ENCODE measurements at regions not wholly inside any gene's neighbourhood (a gene's known extent, or its start where the extent isn't known, plus 50 kb on each side); places are given as distances from the start of the nearest gene placed in this dataset.

- H3K27ac ChIP-seq, result no peak overlapping the region
- DNase-seq (ENCODE audit: low spot score), result no peak
- ChIA-PET CTCF (no interaction called here), POLR2A (ENCODE audit: low non-redundant PET) (no interaction called here)
- no peak for TF ChIP-seq CTCF (conservative IDR thresholded peaks at IDR 0.05; ENCODE audit: low read depth)
Observed at GRCh38 chr12:126430921-126431320, 1365.7 kb downstream of the AACS start.

DNA sequence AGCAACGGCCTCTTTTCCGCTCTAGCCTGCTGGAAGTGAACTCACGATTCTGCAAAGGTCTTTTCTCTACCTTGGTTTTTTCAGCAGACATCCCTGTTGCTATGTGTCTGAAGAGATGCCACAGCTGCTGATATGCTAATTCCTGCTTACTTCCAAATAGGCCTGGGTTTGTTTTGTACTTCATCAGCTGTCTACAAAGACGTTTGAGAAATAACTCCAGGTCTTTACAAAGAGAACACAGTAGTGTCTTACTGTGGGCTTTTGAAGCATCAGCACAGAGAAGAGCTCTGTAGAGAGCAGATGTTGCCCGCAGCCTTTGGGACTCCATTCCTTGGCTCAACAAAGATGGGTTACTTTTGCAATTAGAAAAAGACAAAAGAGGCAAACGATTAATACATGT is 1366.5 kb downstream of the AACS start:
- DNase-seq (ENCODE audit: low spot score), result no peak
- no peak for TF ChIP-seq CTCF (conservative IDR thresholded peaks at IDR 0.05; ENCODE audit: low read depth)
- H3K27ac ChIP-seq, result no peak overlapping the region
- POLR2A ChIA-PET (ENCODE audit: low non-redundant PET), result no interaction called here
- CTCF ChIA-PET, result no interaction called here

DNA sequence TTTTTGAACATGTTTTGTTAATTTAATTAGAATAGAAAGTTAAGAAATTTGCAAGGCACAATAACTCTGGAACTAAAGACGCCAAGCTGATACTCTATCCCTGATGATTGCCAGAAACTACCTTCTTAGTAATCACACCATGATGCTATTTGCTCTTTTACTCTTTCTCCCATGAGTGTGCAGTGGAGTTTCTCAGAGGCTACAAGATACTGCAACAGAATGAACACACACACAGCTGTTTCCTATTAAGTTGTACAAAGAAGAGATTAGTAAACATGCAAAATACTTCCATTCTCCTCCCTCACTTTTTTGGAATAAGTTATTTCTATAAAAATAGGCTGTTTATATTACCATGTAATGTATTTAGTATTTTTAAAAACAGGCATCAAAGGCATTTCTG is 1367.5 kb downstream of the AACS start:
- no peak for TF ChIP-seq CTCF (conservative IDR thresholded peaks at IDR 0.05; ENCODE audit: low read depth)
- H3K27ac ChIP-seq, result no peak overlapping the region
- ChIA-PET CTCF (interaction anchor here (0.5 to 0.6 kb wide), 2 partner anchors 19 to 321 kb away, joined by 3 read pairs; no protein-coding TSS in a partner anchor), POLR2A (ENCODE audit: low non-redundant PET) (no interaction called here)
- DNase-seq (ENCODE audit: low spot score), result no peak

- no peak for DNase-seq (ENCODE audit: low spot score)
- TF ChIP-seq CTCF (conservative IDR thresholded peaks at IDR 0.05; ENCODE audit: low read depth), result no peak
- CTCF ChIA-PET, result no interaction called here
- POLR2A ChIA-PET (ENCODE audit: low non-redundant PET), result no interaction called here
- no peak overlapping the region for H3K27ac ChIP-seq
Observed at GRCh38 chr12:126434412-126434985, 1369.3 kb downstream of the AACS start.

- H3K27ac ChIP-seq, result no peak overlapping the region
- no peak for TF ChIP-seq CTCF (conservative IDR thresholded peaks at IDR 0.05; ENCODE audit: low read depth)
- POLR2A ChIA-PET (ENCODE audit: low non-redundant PET), result no interaction called here
- CTCF ChIA-PET, result no interaction called here
- no peak for DNase-seq (ENCODE audit: low spot score)
Observed at GRCh38 chr12:126436041-126436440, 1370.8 kb downstream of the AACS start.

GRCh38 chr12:126437934-126438333 is 1372.7 kb downstream of the AACS start:
- H3K27ac ChIP-seq, result no peak overlapping the region
- TF ChIP-seq CTCF (conservative IDR thresholded peaks at IDR 0.05; ENCODE audit: low read depth), result no peak
- CTCF ChIA-PET, result no interaction called here
- DNase-seq (ENCODE audit: low spot score), result no peak
- POLR2A ChIA-PET (ENCODE audit: low non-redundant PET), result no interaction called here

GRCh38 chr12:126443977-126444376 is 1378.7 kb downstream of the AACS start:
- H3K27ac ChIP-seq, result no peak overlapping the region
- DNase-seq (ENCODE audit: low spot score), result no peak
- POLR2A ChIA-PET (ENCODE audit: low non-redundant PET), result no interaction called here
- CTCF ChIA-PET, result interaction anchor here (0.6 kb wide), 1 partner anchor 157 kb away, joined by 4 read pairs; no protein-coding TSS in a partner anchor
- TF ChIP-seq CTCF (conservative IDR thresholded peaks at IDR 0.05; ENCODE audit: low read depth), result no peak

Data from RWPE1 (cell line).